HG03196 (cell line): ENCODE measurements at regions not wholly inside any gene's neighbourhood (a gene's known extent, or its start where the extent isn't known, plus 50 kb on each side); places are given as distances from the start of the nearest gene placed in this dataset.

Source experiments
- ATAC-seq: cut with Tn5 transposase; IDR thresholded peaks from one replicate; pipeline ENCODE4 v1.9.1; 2021; ENCODE audit not compliant: unreplicated experiment

- ATAC-seq, result no peak
These were observed 109.1 kb upstream of the BCAT1 start for GRCh38 chr12:25058012-25058411.

- ATAC-seq, result no peak
These were observed 107.7 kb upstream of the BCAT1 start for GRCh38 chr12:25056486-25057130.

GRCh38 chr12:25056011-25056410, 107.1 kb upstream of the BCAT1 start:
- no peak for ATAC-seq

- no peak for ATAC-seq
These were observed 105.9 kb upstream of the BCAT1 start for GRCh38 chr12:25054783-25055144.

- ATAC-seq, result no peak
These were observed 105.3 kb upstream of the BCAT1 start for GRCh38 chr12:25054076-25054782.

- no peak for ATAC-seq
These were observed 104.0 kb upstream of the BCAT1 start for GRCh38 chr12:25052914-25053211.

GRCh38 chr12:25052196-25052913, 103.5 kb upstream of the BCAT1 start:
- ATAC-seq, result peak; percentile 70

- peak; percentile 64 for ATAC-seq
These were observed 102.8 kb upstream of the BCAT1 start for GRCh38 chr12:25051656-25052195.

- ATAC-seq, result no peak
These were observed 102.3 kb upstream of the BCAT1 start for GRCh38 chr12:25051171-25051570.

GRCh38 chr12:25045869-25046268, 97.0 kb upstream of the BCAT1 start:
- ATAC-seq, result no peak

- ATAC-seq, result no peak
These were observed 92.3 kb upstream of the BCAT1 start for GRCh38 chr12:25041006-25041741.

GRCh38 chr12:25040593-25040992, 91.7 kb upstream of the BCAT1 start:
- ATAC-seq, result no peak

- no peak for ATAC-seq
These were observed 85.8 kb upstream of the BCAT1 start for GRCh38 chr12:25034676-25035075.

- ATAC-seq, result no peak
These were observed 77.1 kb upstream of the BCAT1 start for GRCh38 chr12:25025951-25026490.

- ATAC-seq, result no peak
These were observed 76.4 kb upstream of the BCAT1 start for GRCh38 chr12:25025260-25025659.

- ATAC-seq, result no peak
These were observed 74.9 kb upstream of the BCAT1 start for GRCh38 chr12:25023808-25024207.

- peak; percentile 94 for ATAC-seq
These were observed 71.8 kb upstream of the BCAT1 start for GRCh38 chr12:25020621-25021243.

GRCh38 chr12:25018146-25018545, 69.2 kb upstream of the BCAT1 start:
- ATAC-seq, result no peak

GRCh38 chr12:25017336-25017735, 68.4 kb upstream of the BCAT1 start:
- no peak for ATAC-seq

GRCh38 chr12:25014961-25015360, 66.1 kb upstream of the BCAT1 start:
- ATAC-seq, result no peak

- ATAC-seq, result no peak
These were observed 64.2 kb upstream of the BCAT1 start for GRCh38 chr12:25013061-25013460.
